ENCODE measurements at regions not wholly inside any gene's neighbourhood (a gene's known extent, or its start where the extent isn't known, plus 50 kb on each side); places are given as distances from the start of the nearest gene placed in this dataset.

DNA sequence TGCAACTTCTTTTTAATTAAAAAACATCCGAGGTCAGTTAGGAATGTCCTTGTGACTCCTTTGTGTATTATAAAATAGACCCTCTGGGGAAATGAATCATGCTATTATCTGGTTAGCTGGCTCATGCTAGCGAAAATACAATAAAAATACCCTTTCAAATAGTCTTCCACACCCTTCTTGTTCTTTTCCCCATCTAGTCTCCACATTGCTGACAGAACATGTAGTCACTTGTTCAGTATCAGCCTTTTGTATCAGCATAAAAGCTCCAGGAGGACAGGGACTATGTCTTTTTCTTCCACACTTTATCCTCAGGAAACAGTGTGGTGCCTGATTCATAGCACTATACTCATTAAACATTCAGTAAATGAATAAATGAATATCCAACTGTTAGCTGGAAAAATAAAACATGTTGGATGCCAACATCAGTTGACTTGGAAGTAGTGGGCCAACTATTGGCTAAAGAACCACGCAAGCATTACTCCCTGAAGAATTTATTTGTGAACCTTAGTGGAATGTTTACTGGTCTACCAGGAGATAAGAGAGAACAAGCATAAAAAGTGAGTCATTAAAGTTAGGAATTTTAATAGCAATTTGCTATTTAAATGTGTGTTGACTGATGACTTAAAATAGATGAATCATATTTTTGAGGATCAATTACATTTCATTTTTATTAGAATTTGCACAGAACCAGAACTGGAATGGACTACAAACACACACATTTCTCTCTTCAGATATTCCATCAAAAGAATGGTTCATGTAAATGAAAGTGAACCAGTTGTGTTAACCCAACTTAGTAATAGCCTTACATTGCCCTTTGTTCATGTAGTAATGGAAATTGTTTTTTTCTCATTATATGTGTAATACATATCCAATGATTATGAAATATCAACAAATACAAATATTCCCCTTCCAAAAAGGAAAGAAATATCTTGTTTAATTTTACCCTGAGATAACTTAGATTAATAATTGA, 129.6 kb downstream of the DKK1 start:
- TF ChIP-seq, protein P1, sequence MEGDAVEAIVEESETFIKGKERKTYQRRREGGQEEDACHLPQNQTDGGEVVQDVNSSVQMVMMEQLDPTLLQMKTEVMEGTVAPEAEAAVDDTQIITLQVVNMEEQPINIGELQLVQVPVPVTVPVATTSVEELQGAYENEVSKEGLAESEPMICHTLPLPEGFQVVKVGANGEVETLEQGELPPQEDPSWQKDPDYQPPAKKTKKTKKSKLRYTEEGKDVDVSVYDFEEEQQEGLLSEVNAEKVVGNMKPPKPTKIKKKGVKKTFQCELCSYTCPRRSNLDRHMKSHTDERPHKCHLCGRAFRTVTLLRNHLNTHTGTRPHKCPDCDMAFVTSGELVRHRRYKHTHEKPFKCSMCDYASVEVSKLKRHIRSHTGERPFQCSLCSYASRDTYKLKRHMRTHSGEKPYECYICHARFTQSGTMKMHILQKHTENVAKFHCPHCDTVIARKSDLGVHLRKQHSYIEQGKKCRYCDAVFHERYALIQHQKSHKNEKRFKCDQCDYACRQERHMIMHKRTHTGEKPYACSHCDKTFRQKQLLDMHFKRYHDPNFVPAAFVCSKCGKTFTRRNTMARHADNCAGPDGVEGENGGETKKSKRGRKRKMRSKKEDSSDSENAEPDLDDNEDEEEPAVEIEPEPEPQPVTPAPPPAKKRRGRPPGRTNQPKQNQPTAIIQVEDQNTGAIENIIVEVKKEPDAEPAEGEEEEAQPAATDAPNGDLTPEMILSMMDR (conservative IDR thresholded peaks at IDR 0.05; ENCODE audit: low read depth, low read length): no peak
- no peak for TF ChIP-seq EZH2 (IDR thresholded peaks at IDR 0.05; ENCODE audit: low read length, unreplicated experiment)
